Hepatocyte (in vitro differentiated cells): ENCODE measurements at regions not wholly inside any gene's neighbourhood (a gene's known extent, or its start where the extent isn't known, plus 50 kb on each side); places are given as distances from the start of the nearest gene placed in this dataset.

ENCODE experiments used
- EZH2 ChIP-seq: fragments of 200-600 bp; sonication (generic); IDR thresholded peaks from 2 replicates; pipeline ENCODE4 v1.6.1; 2016; ENCODE audit warnings: antibody characterized with exemption, mild to moderate bottlenecking, borderline replicate concordance
- EZH2phosphoT487 ChIP-seq: fragments of 200-600 bp; sonication (generic); IDR thresholded peaks from one replicate; pipeline ENCODE4 v1.6.1; 2018; ENCODE audit warnings: antibody characterized with exemption, mild to moderate bottlenecking, low read depth, moderate library complexity; ENCODE audit not compliant: unreplicated experiment, severe bottlenecking
- TF ChIP-seq, protein P1 (sequence below): fragments of 200-600 bp; sonication (generic); IDR thresholded peaks from 2 replicates; pipeline ENCODE4 v1.5.1; 2016; ENCODE audit warnings: antibody characterized with exemption, mild to moderate bottlenecking; ENCODE audit not compliant: poor library complexity

- TF ChIP-seq, protein P1, sequence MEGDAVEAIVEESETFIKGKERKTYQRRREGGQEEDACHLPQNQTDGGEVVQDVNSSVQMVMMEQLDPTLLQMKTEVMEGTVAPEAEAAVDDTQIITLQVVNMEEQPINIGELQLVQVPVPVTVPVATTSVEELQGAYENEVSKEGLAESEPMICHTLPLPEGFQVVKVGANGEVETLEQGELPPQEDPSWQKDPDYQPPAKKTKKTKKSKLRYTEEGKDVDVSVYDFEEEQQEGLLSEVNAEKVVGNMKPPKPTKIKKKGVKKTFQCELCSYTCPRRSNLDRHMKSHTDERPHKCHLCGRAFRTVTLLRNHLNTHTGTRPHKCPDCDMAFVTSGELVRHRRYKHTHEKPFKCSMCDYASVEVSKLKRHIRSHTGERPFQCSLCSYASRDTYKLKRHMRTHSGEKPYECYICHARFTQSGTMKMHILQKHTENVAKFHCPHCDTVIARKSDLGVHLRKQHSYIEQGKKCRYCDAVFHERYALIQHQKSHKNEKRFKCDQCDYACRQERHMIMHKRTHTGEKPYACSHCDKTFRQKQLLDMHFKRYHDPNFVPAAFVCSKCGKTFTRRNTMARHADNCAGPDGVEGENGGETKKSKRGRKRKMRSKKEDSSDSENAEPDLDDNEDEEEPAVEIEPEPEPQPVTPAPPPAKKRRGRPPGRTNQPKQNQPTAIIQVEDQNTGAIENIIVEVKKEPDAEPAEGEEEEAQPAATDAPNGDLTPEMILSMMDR, result no peak
- no peak for TF ChIP-seq EZH2
- TF ChIP-seq EZH2phosphoT487, result no peak
Observed at GRCh38 chr7:41886901-41887311, 184.0 kb upstream of the INHBA start.
